ENCODE measurements at regions not wholly inside any gene's neighbourhood (a gene's known extent, or its start where the extent isn't known, plus 50 kb on each side); places are given as distances from the start of the nearest gene placed in this dataset.

GRCh38 chr1:114318961-114319360 lies 165.3 kb upstream of the SYT6 start:
- no peak for DNase-seq
- no peak for ATAC-seq (ENCODE audit: poor library complexity)
- intact Hi-C loops (cut with DNase I) = no loop called here

DNA sequence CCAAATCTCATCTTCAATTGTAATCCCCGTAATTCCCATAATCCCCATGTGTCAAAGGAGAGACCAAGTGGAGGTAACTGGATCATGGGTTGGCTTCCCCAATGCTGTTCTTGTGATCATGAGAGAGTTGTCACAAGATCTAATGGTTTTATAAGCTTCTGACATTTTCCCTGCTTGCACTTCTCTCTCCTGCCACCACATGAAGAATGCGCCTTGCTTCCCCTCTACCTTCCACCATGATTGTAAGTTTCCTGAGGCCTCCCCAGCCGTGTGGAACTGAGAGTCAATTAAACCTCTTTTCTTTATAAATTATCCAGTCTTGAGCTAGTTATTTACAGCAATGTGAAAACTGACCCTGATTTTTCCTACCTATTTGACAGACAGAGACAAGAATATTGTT lies 162.5 kb upstream of the SYT6 start:
- ATAC-seq (ENCODE audit: poor library complexity) (no peak), DNase-seq (no peak)
- intact Hi-C loops (cut with DNase I) = no loop called here

- ATAC-seq (ENCODE audit: poor library complexity) (no peak), DNase-seq (no peak)
- intact Hi-C loops (cut with DNase I) = no loop called here
These were observed 162.0 kb upstream of the SYT6 start for GRCh38 chr1:114315631-114316030.

DNA sequence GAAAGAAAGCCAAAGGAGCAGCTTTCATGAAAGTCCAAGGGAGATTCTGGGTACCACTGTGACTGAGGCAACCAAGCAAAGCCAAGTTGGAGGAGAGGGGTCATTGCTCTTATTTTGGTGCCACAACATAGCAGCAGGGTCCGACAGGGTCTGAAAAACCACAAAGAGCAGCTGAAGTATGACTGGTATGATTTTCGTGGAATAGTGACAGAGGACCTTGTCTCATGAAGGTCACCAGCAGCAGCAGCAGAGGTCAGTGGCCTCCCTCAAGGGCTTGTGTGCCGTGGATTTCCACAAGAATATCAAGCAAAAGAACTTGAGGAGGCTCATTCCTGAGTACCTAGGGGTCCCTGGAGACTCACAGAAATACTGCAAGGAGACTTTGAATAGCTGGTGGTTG lies 160.9 kb upstream of the SYT6 start:
- no peak for ATAC-seq (ENCODE audit: poor library complexity)
- intact Hi-C loops (cut with DNase I) = no loop called here
- no peak for DNase-seq

DNA sequence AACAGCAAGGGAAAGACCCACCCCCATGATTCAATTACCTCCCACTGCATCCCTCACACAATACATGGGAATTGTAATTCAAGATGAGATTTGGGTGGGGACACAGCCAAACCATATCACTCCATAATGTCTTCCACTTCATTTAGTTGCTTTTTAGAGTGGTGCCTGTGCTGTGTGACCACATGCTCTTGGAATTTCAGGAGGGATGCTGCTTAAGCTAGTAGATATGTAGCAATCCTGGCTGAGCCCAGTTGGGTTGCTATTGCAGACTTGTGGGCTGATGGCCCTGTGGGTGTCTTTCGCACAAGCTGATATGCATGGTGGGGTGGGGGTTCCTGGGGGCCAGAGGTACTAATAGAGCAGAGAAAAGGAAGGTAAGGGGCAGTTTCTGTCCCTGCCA lies 160.4 kb upstream of the SYT6 start:
- intact Hi-C loops (cut with DNase I) = no loop called here
- ATAC-seq (ENCODE audit: poor library complexity) (no peak), DNase-seq (no peak)

DNA sequence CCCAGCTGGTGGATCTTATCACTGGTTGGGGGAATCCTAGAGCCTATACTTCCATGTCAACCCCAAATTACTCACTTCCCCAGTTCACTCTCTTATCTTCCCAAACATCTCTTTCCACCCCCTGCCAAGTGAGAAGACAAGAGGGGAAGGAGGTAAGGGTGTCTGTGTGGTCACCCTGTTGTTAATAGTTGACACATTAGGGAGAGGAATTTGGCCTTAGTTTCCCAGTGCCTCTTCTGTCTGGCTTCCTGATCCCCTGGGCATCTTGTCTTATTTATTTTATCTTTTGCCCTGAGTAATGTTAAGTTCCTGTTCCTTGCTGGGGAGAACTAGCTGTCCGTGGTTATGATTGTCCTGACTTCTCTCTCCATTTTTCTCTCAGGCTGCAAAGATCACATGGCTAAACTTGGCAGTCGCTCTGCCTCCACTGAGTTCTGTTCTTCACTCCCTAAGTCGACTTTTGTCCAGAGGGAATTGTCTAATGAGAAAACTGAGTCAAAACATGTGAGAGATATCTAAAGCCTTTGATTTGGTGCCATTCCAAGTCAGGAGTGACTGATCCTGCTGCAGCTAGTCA lies 157.1 kb upstream of the SYT6 start:
- DNase-seq (no peak), ATAC-seq (ENCODE audit: poor library complexity) (peak; percentile 66)
- intact Hi-C loops (cut with DNase I) = no loop called here

- intact Hi-C loops (cut with DNase I) = no loop called here
- DNase-seq = no peak
- no peak for ATAC-seq (ENCODE audit: poor library complexity)
These were observed 149.2 kb upstream of the SYT6 start for GRCh38 chr1:114302821-114303220.

GRCh38 chr1:114299331-114299975 lies 145.8 kb upstream of the SYT6 start:
- no peak for ATAC-seq (ENCODE audit: poor library complexity)
- DNase-seq = no peak
- intact Hi-C loops (cut with DNase I) = no loop called here

GRCh38 chr1:114298008-114298407 lies 144.3 kb upstream of the SYT6 start:
- ATAC-seq (ENCODE audit: poor library complexity) (no peak), DNase-seq (no peak)
- intact Hi-C loops (cut with DNase I) = no loop called here

DNA sequence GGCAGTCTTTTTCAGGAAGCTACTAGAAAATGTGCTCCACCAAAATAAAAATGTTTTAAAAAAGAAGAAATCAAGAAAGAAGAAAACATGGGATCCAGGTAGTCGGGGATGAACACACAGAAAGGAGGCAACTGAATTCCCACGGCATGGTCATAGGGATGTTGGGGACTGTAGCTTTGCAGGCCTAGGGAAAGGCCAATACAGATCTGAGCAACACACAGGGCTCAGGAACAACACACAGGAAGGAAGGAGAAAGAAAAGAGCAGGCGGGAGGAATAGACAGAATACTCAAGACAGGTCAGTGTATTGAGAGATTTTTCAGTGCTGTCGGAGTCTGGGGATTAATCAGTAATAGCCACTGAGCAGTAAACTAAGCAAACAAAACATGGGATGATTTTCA lies 142.7 kb upstream of the SYT6 start:
- intact Hi-C loops (cut with DNase I) = no loop called here
- no peak for DNase-seq
- ATAC-seq (ENCODE audit: poor library complexity) = no peak

- DNase-seq = no peak
- no peak for ATAC-seq (ENCODE audit: poor library complexity)
- intact Hi-C loops (cut with DNase I) = no loop called here
These were observed 141.7 kb upstream of the SYT6 start for GRCh38 chr1:114295321-114295720.

DNA sequence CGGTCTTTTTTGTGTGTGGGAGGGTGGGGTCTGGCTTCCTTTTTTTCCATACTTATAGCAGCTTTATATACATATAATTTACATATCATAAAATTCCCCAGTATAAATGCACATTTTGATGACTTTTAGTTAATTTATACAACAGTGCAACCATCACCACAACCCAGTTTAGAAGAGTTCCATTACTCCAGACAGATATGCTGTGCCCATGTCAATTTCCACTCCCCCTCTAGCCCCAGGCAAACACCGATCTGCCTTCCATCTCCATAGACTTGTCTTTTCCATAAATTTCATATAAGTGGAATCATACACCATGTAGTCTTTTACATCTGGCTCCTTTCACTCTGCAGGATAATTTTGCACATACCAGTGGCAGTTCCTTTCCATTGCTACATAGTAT lies 139.2 kb upstream of the SYT6 start:
- intact Hi-C loops (cut with DNase I) = no loop called here
- DNase-seq (no peak), ATAC-seq (ENCODE audit: poor library complexity) (no peak)

GRCh38 chr1:114292194-114292593 lies 138.5 kb upstream of the SYT6 start:
- ATAC-seq (ENCODE audit: poor library complexity) (no peak), DNase-seq (no peak)
- intact Hi-C loops (cut with DNase I) = no loop called here

- DNase-seq (no peak), ATAC-seq (ENCODE audit: poor library complexity) (no peak)
- intact Hi-C loops (cut with DNase I) = no loop called here
These were observed 137.1 kb upstream of the SYT6 start for GRCh38 chr1:114290776-114291175.

DNA sequence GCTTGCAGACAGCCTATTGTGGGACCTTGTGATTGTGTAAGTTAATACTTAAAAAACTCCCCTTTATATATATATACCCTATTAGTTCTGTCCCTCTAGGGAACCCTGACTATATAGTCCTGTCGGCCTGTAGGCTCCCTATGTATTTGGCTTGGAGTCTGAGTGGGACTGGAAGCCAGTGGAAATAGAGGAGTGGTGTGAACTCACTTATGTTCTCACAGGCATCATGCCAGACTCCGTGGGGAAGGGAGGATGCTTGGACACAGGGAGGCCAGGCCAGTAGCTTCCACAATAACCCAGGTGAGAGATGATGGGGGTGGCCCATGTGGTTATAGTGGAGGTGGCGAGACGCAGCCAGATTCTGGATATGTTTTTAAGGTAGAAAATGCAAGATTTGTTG lies 136.7 kb upstream of the SYT6 start:
- no peak for DNase-seq
- intact Hi-C loops (cut with DNase I) = no loop called here
- ATAC-seq (ENCODE audit: poor library complexity) = no peak

DNA sequence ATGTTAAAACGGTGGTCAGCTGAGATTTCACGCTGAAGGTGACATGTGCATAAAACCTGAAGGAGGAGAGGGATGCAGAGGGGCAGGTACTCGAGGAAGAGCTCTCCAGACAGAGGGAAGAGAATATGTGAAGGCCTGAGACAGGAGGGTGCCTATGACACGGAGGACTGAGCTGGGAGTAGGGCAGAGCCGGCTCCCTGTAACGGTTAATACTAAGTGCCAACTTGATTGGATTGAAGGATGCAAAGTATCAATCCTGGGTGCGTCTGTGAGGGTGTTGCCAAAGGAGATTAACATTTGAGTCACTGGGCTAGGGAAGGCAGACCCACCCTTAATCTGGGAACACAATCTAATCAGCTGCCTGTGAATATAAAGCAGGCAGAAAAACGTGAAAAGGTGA lies 136.2 kb upstream of the SYT6 start:
- ATAC-seq (ENCODE audit: poor library complexity) (no peak), DNase-seq (no peak)
- intact Hi-C loops (cut with DNase I) = no loop called here

DNA sequence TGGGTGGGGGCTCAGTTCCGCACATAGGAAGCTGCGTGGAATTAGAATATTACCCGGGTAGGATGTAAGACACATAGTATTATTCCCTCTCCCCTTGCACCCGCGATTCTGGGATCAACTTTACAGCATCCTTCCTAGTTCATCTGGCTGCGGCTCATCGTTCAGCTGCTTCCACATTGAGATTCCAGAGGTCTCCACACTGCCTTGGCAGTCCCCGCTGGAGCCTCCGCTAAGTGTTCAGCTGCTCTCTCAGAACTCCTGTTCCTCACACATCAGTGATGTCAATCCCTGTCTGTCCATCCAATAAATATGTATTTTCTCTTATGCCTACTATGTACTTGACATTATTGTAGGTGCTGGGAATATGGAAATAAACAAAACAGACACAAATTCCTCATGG lies 135.6 kb upstream of the SYT6 start:
- ATAC-seq (ENCODE audit: poor library complexity) (no peak), DNase-seq (no peak)
- intact Hi-C loops (cut with DNase I) = no loop called here

DNA sequence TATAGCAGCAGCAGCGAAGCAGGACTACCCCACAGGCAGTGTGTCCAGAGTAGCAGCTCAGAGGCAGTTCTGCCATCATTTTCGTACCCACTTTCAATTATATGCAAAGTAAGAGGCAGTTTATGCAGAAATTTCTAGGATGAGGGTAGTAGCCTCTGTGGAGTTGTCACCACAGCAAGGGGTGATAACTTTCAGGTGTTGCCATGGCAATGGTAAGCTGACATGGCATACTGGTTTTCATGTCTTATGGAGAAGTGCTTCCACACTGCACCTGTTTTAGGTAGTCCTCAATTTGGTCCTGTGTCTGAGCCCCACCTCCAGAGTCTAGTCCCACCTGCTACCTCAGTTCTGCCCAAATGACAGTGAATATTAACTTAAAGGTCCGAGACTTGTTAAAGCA lies 133.3 kb upstream of the SYT6 start:
- ATAC-seq (ENCODE audit: poor library complexity) (no peak), DNase-seq (no peak)
- intact Hi-C loops (cut with DNase I) = no loop called here

GRCh38 chr1:114286179-114286578 lies 132.5 kb upstream of the SYT6 start:
- intact Hi-C loops (cut with DNase I) = no loop called here
- ATAC-seq (ENCODE audit: poor library complexity) (no peak), DNase-seq (no peak)

DNA sequence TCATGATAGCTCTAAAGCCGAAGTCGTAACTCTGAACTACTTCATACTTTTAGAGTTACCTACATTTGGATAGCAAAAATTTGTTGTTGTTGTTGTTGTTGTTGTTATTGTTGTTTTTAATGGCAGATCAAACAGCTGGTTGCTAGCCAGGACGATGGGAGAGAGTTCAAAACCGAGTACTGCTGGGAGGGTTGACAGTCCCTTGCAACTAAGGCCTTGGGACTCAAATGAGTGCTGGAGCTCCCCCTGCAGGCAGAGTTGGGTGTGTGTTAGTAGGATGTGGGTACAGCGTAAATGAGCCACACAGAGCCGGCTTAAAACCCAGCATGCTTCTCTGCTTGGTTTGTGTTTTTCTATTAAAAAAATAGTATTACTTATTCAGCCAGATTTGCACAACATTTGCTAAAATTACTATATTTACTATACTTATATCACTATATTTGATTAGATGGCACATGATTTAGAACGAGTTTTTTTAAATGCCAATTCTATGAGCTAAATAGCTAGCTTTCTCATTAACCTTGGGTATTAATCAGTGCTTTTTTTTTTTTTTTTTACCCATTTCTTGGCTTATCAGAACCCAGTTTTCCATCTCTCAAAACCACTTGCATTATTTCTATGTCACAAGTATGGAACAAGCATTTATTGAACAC lies 129.2 kb upstream of the SYT6 start:
- ATAC-seq (ENCODE audit: poor library complexity) = peak; percentile 99
- intact Hi-C loops (cut with DNase I) = loop anchor here (2.0 kb wide), 1 partner anchor 304 kb away; the partner anchor contains the start of gene OLFML3

DNA sequence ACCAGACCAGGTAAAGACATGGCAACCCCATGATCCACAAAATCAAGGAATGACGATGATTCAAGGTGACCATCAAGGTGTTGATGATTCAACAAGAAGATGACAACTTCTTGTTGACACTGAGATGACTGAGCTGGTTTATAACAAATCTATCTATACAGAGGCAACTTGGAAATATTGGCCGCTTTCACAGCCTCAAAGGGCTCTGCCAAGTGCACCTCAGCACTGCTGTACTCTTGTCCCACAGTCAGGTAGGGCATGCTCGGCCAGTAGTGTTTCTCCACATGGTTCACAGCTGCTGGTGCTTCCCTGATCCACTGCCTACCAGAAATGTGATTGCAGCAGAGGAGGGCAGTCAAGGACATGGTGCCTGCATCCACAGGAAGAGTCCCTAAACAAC lies 125.2 kb upstream of the SYT6 start:
- ATAC-seq (ENCODE audit: poor library complexity) = no peak
- intact Hi-C loops (cut with DNase I) = no loop called here
- DNase-seq = no peak

More for the DNA sequence above, 129.2 kb upstream of the SYT6 start:
- DNase-seq = peak; percentile 93

Measured in Right ventricle myocardium superior (tissue), 1 donor.